ENCODE measurements at regions not wholly inside any gene's neighbourhood (a gene's known extent, or its start where the extent isn't known, plus 50 kb on each side); places are given as distances from the start of the nearest gene placed in this dataset.

DNA sequence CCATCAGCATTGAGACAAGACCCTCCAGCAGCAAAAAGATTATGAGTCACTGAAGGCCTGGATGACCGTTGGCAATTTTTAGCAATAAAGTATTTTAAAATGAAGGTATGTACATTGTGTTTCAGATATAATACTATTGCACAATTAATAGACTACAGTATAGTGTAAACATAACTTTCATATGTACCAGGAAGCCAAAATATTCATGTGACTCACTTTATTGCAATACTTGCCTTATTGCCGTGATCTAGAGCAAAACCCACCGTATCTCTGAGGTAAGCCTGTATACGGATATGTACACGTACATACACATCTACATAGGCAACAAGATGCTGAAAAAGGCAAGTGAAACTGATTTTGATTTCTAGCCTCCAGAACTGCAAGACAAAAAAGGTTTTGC is 103.3 kb downstream of the EDNRB start:
- Histone ChIP-seq H3K36me3 (ENCODE audit: control insufficient read depth, insufficient read depth, low read length) (no peaks in the 10 kb centered on the region), H3K9me3 (ENCODE audit: control insufficient read depth, insufficient read depth, low read length) (no peaks in the 10 kb centered on the region), H3K27me3 (ENCODE audit: control insufficient read depth, insufficient read depth, low read length) (no peaks in the 10 kb centered on the region), H3K4me1 (ENCODE audit: control insufficient read depth, insufficient read depth, low read length) (no peaks in the 10 kb centered on the region), H3K27ac (ENCODE audit: low read depth, low read length) (no peak overlapping the region), H3K4me3 (ENCODE audit: low read depth, low read length) (no peak overlapping the region)
- 100% methylated on average over 3 of the region's 5 CpGs for WGBS (ENCODE audit: insufficient coverage)
- no peak for DNase-seq (ENCODE audit: low read depth in 4 of 6, low spot score in 6 of 6)

Measured in spinal cord (tissue), 9 donors.